ENCODE measurements at regions not wholly inside any gene's neighbourhood (a gene's known extent, or its start where the extent isn't known, plus 50 kb on each side); places are given as distances from the start of the nearest gene placed in this dataset.
A peak's percentile ranks its signal among the peaks of the same experiment; 100 is the strongest.

- Histone ChIP-seq H3K9ac (ENCODE audit: control insufficient read depth, insufficient read depth, low read length) (no peak overlapping the region), H4K20me1 (ENCODE audit: control insufficient read depth, insufficient read depth) (no peaks in the 10 kb centered on the region), H2AFZ (ENCODE audit: control insufficient read depth, low read depth, low read length) (no peak overlapping the region), H3K36me3 (ENCODE audit: control insufficient read depth in 2 of 2, insufficient read depth in 2 of 2, low read length in 1 of 2) (no peaks in the 10 kb centered on the region), H3K4me1 (ENCODE audit: control insufficient read depth, insufficient read depth, low read length) (no peaks in the 10 kb centered on the region), H3K9me3 (replicated peaks; ENCODE audit: control insufficient read depth, insufficient read depth, low read length) (no peaks in the 10 kb centered on the region), H3K4me2 (ENCODE audit: control insufficient read depth, insufficient read depth) (no peak overlapping the region), H3K4me3 (no peak overlapping the region), H3K79me2 (ENCODE audit: control insufficient read depth, insufficient read depth, low read length) (no peaks in the 10 kb centered on the region), H3K27ac (ENCODE audit: control insufficient read depth, insufficient read depth) (no peak overlapping the region), H3K27me3 (replicated peaks in 1 of 2; ENCODE audit: control insufficient read depth in 2 of 2, insufficient read depth in 2 of 2, low read length in 1 of 2) (no peaks in the 10 kb centered on the region)
- ChIA-PET CTCF (interaction anchor here (0.8 to 5.4 kb wide), 9 partner anchors 10 to 396 kb away, joined by 3 to 38 read pairs (median 6); no protein-coding TSS in a partner anchor), RAD21 (ENCODE audit: unreplicated experiment) (interaction anchor here (1.1 to 1.4 kb wide), 4 partner anchors 10 to 54 kb away, joined by 3 to 5 read pairs (median 4); no protein-coding TSS in a partner anchor), POLR2A (interaction anchor here (1.1 to 2.2 kb wide), 3 partner anchors 8 to 36 kb away, joined by 3 to 6 read pairs (median 3); no protein-coding TSS in a partner anchor), SMC1A (ENCODE audit: uncharacterized antibody, unreplicated experiment) (interaction anchor here (0.6 to 5.6 kb wide), 14 partner anchors 10 to 397 kb away, joined by 3 to 55 read pairs (median 4); no protein-coding TSS in a partner anchor)
- FAIRE-seq = peak; percentile 7
- ATAC-seq = no peak
- TF ChIP-seq IRF4 (IDR thresholded peaks at IDR 0.05; ENCODE audit: low read depth, low read length) = no peak
- no peak for TF ChIP-seq HDGF (IDR thresholded peaks at IDR 0.05)
- no peak for TF ChIP-seq SKIL (IDR thresholded peaks at IDR 0.05; ENCODE audit: low read depth, poor library complexity, severe bottlenecking)
- no peak for TF ChIP-seq MTA3 (IDR thresholded peaks at IDR 0.05; ENCODE audit: borderline replicate concordance, low read length)
- no peak for TF ChIP-seq NKRF (conservative IDR thresholded peaks at IDR 0.05)
- no peak for TF ChIP-seq ZNF274 (IDR thresholded peaks at IDR 0.05; ENCODE audit: insufficient read depth, insufficient read length)
- TF ChIP-seq RELB (IDR thresholded peaks at IDR 0.05; ENCODE audit: low read depth) = no peak
- TF ChIP-seq ELK1 (IDR thresholded peaks at IDR 0.05; ENCODE audit: low read depth, low read length) = no peak
- no peak for TF ChIP-seq ASH2L (IDR thresholded peaks at IDR 0.05; ENCODE audit: borderline replicate concordance, low read depth)
- DNase-seq (ENCODE audit: low read depth, low spot score) = no peak
- no TSS peak for BruUV-seq (replicated peaks)
- in situ Hi-C loops (cut with MboI) (no loop called here), intact Hi-C loops (cut with micrococcal nuclease; ENCODE audit: unreplicated experiment) (no loop called here)
- WGBS (ENCODE audit: insufficient coverage, insufficient replicate concordance, low lambda C conversion rate, missing lambda C conversion rate) = 0% methylated on average over 1 of the region's 1 CpG
Observed at GRCh38 chr1:56187405-56187804, 392.0 kb downstream of the PLPP3 start.
